NCI-H1092 treated with DMSO at 0.1 percent for 48 hours (cell line): ENCODE measurements at regions not wholly inside any gene's neighbourhood (a gene's known extent, or its start where the extent isn't known, plus 50 kb on each side); places are given as distances from the start of the nearest gene placed in this dataset.
"Not testable (repeated sequence)": the region's sequence is repeated elsewhere in the genome, so short reads cannot be mapped to it uniquely, and the experiment has no call there.

Experiments
- DNase-seq: peaks from one replicate; lab custom pipeline; 2025; lab: John Stamatoyannopoulos, UW

DNA sequence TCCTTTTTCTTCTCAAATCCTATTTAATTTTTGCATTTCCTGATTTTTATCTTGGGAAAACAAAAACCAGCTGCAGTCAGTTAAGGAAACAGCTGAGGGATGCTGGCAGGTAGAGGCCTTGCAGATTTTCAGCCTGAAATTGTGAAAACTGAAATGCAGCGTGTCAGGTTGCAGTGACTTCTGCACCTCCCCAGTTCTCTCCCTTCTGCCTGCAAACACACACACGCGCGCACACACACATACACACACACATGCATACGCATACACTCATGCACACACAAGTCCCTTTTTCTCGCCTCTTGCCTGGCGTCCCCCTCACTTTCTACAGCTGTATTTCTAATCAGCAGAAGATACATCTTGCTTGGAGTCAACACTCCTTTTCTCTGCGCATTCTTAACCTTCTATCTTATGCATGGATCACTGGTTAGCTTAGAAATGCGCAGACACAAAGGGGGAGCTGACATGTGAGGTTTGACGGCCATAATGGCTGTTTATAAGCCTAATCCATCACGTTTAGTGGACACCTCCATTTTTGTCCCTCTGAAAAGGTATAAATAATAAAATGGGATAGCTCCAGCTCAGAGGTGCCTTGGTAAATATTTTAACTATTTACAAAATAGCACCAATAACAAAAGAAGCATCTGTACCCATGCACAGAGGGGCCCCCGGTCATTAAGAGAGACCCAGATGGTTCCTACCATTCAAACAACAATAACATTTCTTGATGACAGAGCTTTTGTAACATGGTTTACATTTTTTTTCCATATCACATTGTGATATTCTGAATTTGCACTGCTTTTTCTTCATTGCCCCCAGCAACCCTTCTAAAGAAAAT is 392.1 kb upstream of the SALL1 start:
- DNase-seq = no peak

DNA sequence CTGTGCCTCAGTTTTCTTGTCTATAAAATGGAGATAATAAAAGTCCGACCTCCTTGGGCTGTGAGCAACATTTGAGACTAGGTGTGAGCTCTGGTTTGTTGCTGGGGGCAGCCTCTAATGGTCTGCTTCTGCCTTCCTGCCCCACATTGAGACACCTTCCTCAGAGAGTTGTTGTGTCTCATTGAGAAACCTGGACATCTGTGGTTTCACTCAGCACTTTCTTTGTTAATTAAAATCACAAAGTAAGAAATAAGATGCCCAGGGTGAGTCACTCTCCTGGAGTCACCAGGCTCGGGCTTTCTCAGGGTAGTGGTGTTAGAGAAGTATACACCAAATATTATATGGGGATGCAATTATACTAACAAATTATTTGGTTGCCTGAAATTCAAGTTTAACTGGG is 389.2 kb upstream of the SALL1 start:
- no peak for DNase-seq

DNA sequence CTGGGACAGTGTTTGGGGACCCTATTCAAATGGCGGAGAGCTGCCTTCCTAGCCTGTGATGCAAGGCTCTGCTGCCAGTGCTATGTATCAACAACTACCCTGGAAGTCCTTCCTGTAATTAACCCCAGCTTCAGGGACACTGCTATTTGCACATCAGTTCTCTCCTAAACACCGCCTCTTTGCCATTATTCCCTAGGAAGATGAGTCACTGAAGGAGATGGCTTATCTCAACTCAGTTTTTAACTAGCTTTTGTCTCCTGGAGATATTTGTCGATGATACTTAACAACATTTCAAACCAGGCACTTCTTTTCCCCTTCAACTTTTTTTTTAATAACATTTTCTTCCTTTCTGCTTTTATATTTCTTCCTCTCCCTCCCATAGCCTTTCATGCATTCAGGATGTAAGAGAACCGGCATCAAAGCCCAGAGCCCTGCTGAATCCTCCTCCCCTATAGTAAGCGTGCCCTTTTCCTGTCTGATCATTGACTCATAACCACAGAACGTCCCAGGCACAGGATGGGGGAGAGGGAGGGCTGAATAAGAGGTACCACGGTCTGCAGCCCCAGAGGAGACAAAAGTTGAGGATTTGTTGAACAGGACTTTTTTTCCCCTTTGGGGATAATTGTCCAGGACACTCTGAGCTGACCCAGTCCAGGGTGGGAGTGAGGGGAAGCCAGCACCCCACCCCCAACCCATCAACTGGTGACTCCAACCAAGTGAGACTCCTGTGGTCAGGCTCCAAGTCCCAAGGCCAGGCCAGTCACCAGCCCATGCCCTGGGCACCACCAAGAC is 387.8 kb upstream of the SALL1 start:
- no peak for DNase-seq

DNA sequence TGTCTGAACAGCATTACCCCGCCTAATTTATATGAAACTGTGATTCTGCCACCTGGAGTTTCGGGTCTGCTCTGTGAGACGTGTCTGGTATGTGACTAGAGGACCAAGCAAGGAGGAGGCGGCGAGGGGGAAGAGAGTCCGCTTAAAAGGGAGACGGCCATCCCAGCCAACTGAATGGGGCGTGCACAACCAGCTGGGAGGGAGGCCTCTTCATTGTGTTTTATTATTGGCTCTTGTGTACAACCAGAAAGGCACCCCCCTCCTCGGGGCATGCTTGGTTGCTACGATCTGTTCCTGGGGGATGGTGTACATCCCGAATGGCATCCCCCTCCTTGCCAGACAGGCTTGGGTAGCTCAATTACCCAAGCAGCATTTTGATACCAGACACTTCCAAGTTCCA is 384.5 kb upstream of the SALL1 start:
- no peak for DNase-seq

DNA sequence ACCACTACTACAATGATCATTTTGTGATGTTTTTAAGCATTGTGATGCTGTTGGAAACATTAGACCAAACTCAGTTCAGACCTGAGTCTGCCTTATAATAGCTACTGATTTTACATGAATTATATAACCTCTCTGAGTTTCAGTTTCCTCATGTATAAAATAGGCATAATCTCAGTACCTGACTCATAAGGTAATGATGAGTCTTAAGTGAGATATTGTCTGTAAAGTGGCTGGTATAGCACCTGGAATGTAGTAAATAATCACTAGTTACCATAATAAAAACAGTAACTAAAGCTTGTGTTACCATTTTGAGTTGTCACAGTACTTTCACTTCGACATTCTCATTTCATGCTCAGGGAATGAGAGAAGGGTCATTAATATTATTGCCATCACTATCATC is 381.5 kb upstream of the SALL1 start:
- no peak for DNase-seq

DNA sequence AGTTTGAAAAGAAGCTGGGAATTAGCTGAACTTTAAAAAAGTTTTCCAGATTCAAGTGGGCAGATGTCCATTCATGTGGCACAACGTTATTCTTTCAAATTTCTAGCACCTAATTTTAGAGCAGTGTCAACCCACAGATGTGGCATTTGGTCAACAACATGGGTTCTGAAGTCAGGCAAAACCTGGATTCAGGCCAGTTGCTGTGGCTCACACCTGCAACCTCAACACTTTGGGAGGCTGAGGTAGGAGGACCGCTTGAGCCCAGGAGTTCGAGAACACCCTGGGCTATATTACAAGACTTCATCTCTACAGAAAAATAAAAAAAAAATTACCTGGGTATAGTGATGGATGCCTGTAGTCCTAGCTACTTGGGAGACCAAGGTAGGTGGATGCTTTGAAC is 380.2 kb upstream of the SALL1 start:
- no peak for DNase-seq

DNA sequence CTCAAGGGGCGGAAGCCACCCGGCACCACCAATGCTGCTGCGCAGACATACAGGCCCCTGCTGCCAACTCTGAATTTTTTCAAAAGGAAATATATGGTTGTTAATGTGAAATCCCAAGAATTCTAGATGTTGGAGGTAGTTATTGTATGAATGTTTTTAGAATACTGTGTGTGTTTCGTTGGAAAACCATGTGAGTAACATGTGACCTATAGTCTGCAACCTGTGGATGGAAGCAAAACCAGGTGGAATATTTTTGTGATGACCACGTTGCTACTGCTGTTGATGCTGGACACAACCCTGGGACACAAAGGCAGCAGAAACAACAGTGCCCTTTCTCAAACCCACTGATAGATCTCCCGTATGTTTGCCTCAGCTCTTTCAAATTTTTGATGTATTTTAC is 376.3 kb upstream of the SALL1 start:
- DNase-seq = no peak

DNA sequence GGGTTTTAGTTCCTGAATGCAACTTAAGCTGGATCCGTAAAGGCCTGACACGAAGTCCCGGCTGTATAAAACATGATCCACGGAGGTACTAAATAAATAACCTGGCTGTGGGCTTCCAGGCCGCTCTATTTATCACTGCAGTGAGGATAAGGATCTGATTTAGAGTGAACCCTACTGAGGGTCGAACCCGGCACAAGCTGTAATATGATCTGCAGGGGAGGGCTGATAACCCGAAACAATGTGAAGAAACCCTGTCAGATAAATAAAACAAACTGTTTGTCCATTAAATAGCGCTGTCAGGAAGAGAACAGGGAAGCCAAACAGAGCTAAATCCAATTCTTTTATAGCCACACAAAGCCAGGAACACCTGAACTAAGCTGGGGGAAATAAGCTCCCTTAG is 375.6 kb upstream of the SALL1 start:
- no peak for DNase-seq

DNA sequence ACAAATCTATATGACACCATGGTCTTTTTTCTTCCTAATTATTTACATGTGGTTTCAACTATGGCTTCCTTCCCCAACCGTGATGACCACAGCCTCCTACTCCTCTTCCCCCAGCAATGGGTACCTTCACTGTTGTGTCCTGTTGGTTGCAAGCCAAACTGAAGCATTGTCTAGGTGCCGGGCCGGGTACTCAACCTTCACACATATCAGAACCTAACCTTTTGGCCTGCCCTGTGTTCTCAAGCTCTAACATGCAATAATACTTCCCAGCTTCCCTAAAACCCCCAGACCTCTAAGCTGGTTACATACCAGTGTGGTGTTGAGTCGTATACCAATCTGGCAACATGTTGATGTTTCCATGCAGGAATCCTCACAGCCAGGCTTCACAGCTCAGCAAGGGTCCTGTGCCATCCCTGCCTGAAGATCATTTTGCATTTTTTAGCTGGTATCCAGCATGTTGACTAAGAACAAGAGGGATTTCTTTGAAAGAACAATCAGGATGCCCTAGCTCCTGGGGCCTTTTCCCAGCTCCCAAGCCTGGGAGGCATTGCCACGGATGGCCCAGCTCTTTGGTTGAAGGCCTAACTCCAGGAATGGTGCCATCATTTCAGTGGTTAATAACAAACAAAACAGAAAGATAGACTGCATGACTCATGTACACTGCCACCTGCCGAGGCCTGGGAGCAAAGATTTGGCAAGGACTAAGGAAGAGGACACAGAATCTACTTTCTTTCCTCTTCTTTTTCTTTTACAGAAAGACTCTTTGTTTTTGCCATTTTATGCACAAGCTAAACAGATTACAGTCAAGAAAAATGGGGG is 373.7 kb upstream of the SALL1 start:
- DNase-seq = no peak

DNA sequence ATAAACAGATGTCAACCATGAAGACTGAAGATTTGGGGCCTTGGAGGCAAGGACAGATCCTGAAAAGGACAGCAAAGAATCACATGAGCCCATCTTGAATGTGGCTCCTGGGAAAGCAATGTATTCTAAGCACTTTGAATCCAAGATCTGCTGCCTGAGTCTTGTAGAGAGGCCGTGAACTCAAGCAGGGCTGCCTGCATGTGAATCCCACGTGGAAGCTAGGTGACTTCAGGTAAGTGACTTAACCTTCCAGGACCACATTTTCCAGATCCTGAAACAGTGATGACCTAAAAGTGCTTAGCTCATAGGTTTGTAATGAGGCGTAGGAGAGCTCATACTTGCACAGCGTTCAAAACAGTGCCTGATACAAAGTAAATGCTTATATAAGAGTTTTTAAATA is 373.0 kb upstream of the SALL1 start:
- DNase-seq = no peak

DNA sequence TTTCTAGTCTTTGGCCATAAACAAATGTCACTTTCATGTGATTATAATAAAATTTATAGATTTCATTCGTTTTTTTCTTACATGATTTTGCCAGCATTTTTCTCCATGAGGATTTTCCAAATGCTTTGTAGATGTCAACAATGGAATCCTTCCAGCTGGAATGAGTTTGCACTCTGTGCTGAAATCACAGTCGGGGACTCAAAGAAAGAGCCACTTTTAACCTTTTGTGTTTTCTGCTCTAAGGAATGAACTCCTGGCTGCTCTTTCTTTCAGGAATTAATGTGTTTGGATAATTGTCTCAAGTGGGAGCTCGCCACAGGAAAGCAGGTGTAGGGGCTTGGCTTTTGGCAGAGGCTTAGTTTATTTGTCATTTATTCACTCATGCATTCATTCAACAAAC is 372.3 kb upstream of the SALL1 start:
- DNase-seq = peak; percentile 47

DNA sequence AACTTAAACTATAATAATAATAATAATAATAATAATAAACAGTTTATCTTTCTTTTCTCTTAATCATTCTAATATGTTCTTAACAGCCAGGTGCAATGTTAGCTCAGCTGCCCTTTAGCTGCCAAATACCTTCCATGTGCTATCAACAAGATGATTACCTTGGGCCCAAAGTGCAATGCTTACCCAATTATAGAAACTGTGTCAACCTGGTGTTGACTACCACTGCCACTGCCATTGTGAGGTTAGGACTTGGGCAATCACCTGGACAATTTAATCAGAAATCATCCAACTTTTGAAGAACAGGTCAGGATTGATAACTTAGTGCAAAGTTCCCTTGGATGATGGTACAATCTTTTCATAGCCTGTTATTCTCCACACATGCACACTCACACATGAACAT is 371.8 kb upstream of the SALL1 start:
- DNase-seq = no peak

DNA sequence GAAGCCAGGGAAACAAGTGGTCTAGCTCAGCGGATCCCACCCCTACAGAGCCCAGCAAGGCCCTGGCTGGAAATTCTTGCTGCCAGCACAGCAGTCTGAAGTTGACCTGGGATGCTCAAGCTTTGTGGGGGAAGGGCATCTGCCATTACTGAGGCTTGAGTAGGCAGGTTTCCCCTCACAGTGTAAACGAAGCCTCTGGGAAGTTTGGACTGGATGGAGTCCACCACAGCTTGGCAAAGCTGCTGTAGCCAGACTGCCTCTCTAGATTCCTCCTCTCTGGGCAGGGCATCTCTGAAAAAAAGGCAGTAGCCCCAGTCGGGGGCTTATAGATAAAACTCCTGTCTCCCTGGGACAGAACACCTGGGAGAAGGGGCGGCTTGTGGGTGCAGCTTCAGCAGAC is 365.9 kb upstream of the SALL1 start:
- not testable (repeated sequence) for DNase-seq

DNA sequence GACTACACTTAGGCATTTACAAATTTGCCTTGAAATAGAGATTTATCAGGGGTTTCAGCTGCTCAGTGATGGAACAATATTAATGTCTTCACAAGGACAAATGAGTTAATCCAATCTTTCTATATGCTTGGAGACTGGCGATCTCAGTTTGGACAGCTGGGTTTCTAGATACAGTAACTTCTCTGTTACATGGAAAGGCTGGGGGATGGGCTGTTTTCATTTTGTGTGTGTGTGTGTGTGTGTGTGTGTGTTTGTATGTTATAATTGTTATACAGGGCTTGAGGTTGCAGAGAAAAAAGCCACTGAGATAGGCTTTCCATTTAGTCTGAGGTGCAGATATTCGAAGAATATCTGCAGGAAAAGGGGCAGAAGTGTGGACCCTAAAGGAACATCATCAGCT is 359.3 kb upstream of the SALL1 start:
- no peak for DNase-seq

DNA sequence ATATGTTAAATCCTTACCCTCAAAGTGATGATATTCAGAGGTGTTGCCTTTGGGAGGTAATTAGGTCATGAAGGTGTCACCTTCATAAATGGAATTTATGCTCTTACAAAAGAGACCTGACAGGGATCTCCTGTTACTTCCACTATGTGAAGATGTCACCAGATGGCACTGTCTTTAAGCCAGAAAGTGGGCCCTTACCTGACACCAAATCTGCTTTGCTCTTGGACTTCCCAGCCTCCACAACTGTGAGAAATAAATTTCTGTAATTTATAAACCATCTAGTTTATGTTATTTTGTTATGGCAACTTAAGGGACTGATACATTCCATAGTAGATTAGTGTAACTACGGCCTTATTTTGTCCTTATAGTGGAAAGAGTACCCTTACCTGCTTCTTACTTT is 358.3 kb upstream of the SALL1 start:
- DNase-seq = no peak

DNA sequence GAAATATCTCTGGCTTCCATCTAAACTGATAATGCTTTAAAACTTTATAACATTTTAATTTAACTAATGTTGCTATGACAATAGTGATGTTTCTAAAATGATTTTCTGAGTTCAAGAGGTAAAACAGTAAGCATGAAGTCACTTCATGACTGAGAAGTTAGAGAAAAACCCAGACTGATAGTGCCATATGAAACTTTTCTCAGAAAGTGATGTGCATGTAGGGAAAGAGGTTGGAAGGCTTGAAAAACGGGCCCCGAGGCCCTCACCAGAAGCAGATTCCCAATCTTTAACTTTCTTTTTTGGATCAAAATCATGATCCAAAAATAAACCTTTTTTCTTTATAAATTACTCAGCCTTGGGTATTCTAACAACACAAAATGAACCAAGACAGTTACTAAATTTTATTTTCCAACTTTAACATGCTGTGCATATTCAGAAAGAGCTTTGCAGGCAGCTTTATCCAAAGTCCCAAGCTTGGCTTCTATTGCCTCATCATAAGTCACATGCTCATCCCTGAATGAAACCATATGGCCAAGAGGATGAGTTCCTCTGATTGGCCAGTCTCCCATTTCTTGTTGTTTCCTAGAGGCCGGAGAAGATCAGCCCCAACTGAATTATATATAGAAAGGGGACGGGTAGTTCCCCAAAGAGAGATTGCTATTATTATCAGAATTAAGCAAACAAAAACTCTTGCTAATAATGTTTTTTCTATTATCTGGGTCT is 357.6 kb upstream of the SALL1 start:
- DNase-seq = no peak

DNA sequence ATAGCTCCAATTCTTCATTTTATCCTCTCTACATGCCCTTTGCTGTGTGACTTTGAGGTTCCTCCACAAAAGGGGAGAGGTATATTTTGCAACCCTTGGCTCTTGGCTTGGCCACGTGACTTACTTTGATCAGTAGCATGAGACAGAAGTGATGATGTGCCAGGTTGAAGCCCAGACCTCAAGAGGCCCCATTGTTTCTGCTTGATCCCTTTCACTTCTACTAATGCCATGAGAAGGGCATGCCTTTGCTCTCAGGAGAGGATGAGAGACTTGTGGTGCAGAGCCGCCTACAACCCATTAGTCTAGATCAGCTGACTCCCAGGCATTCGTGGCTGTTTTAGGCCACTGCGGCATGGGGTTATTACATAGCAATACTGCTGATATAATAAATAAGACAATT is 356.2 kb upstream of the SALL1 start:
- no peak for DNase-seq

DNA sequence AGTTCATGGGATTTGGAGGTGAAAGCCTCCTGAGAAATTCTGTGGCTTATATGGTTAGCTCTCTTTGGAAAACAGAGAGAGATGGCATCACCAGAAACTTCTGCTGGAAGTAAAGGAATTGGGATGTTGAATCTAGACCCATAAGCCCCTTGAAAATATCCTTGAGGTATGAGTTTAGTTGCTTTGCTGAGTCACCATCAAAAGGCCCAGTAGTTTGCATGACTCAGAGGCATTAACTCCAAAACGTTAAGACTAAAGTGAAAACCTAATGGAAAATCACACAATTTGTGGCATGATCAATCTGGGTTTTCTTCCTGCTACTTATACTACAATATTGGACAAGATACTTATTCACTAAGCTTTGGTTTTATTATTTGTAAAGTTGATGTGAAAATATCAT is 349.2 kb upstream of the SALL1 start:
- DNase-seq = no peak

DNA sequence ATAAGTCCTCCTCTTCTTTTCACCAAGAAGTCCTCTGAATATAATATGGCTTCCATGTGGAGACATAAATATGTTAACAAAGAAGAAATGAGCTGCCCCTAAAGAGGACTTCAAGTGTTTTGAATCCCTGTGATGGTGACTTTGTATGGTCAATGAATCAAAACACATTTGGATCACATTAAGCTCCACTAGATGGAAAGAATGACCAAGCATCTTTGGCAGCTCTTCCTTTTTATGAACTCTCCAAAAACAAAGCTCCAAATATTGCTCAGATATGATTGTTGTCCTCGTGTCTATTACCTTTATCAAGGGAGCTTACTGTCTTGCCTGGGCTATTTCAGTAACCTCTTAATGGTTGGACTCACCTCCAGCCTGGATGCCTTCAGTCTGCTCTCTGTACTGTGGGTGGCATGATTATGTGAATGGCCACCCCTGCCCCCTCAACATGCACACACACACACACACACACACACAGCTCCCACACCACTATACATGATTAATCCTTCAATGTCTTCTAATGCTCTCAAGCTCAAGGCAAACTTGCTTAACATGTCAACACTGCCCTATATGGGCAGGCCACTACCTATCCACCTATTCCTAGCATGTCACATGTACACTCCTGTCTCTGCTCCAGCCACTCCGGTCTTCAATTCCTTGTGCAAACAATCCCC is 346.6 kb upstream of the SALL1 start:
- no peak for DNase-seq

DNA sequence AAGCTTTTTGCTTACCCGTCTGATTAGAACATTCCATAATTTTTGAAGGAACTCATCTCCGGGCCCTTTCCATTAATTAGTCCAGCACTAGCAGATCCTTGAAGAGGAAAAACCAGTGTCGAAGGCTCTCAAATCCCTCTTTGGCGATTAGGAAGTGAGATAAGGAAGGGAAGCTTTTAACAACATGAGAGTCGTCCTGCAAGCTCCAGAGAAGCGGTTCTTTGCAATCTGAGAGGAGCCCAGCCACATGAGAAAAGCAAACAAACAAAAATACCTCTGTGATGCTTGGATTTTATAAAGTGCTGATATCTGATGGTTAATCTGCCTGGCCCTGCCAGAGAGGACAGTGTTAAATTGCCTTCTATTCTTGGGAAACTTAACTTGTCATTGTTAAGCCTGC is 339.8 kb upstream of the SALL1 start:
- no peak for DNase-seq

DNA sequence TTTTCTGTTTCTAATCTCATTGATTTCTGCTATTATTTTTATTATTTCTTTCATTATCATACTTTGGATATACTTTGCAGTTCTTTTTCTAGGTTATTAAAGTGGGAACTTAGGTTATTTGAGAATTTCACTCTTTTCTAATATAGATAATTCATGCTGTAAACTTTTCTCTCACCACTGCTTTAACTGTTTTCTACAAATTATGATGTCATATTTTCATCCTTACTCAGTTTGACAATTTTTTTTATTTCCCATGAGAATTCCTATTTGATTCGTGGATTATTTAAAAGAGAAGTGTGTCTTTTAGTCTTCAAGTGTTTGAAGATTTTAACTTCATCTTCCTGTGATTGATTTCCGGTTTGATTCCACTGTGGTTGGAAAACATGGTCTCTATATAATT is 336.8 kb upstream of the SALL1 start:
- no peak for DNase-seq
